Stimulated activated CD8-positive, alpha-beta memory T cell treated with anti-CD3 and anti-CD28 coated beads, Interleukin-7, amount 100 ng/mL, for 1 hour (primary cell): ENCODE measurements at regions not wholly inside any gene's neighbourhood (a gene's known extent, or its start where the extent isn't known, plus 50 kb on each side); places are given as distances from the start of the nearest gene placed in this dataset.

Source experiments
- DNase-seq, 2 donors: peaks; one replicate each; pipeline ENCODE4 v3.0.0-alpha.2; 2020; ENCODE audit warnings: low read depth in 2 of 2

GRCh38 chr21:27823652-27824201, 856.8 kb upstream of the ADAMTS5 start:
- no peak for DNase-seq

- no peak for DNase-seq
Observed at GRCh38 chr21:27820342-27820741, 853.5 kb upstream of the ADAMTS5 start.

- no peak for DNase-seq
Observed at GRCh38 chr21:27819299-27819698, 852.4 kb upstream of the ADAMTS5 start.

- no peak for DNase-seq
Observed at GRCh38 chr21:27818847-27819246, 852.0 kb upstream of the ADAMTS5 start.

GRCh38 chr21:27817902-27818623, 851.2 kb upstream of the ADAMTS5 start:
- no peak for DNase-seq

- DNase-seq, result no peak
Observed at GRCh38 chr21:27817074-27817473, 850.2 kb upstream of the ADAMTS5 start.

- DNase-seq, result no peak
Observed at GRCh38 chr21:27816301-27816700, 849.4 kb upstream of the ADAMTS5 start.

GRCh38 chr21:27814226-27814625, 847.3 kb upstream of the ADAMTS5 start:
- DNase-seq, result no peak

- no peak for DNase-seq
Observed at GRCh38 chr21:27813750-27814149, 846.9 kb upstream of the ADAMTS5 start.

GRCh38 chr21:27813344-27813743, 846.5 kb upstream of the ADAMTS5 start:
- DNase-seq, result no peak

GRCh38 chr21:27812279-27812678, 845.4 kb upstream of the ADAMTS5 start:
- DNase-seq, result no peak

GRCh38 chr21:27808923-27809322, 842.0 kb upstream of the ADAMTS5 start:
- no peak for DNase-seq

- DNase-seq, result no peak
Observed at GRCh38 chr21:27807596-27807995, 840.7 kb upstream of the ADAMTS5 start.

- DNase-seq, result no peak
Observed at GRCh38 chr21:27806281-27806680, 839.4 kb upstream of the ADAMTS5 start.

GRCh38 chr21:27805696-27806095, 838.8 kb upstream of the ADAMTS5 start:
- DNase-seq, result no peak

GRCh38 chr21:27804515-27804914, 837.6 kb upstream of the ADAMTS5 start:
- DNase-seq, result no peak

- DNase-seq, result no peak
Observed at GRCh38 chr21:27803571-27803970, 836.7 kb upstream of the ADAMTS5 start.

GRCh38 chr21:27802816-27803475, 836.1 kb upstream of the ADAMTS5 start:
- DNase-seq, result no peak

GRCh38 chr21:27799861-27800260, 833.0 kb upstream of the ADAMTS5 start:
- DNase-seq, result no peak

- no peak for DNase-seq
Observed at GRCh38 chr21:27796106-27796505, 829.2 kb upstream of the ADAMTS5 start.

- no peak for DNase-seq
Observed at GRCh38 chr21:27795418-27795817, 828.5 kb upstream of the ADAMTS5 start.

GRCh38 chr21:27793901-27794300, 827.0 kb upstream of the ADAMTS5 start:
- DNase-seq, result no peak

- no peak for DNase-seq
Observed at GRCh38 chr21:27787046-27787445, 820.2 kb upstream of the ADAMTS5 start.
